NCI-H774 (cell line): ENCODE measurements at regions not wholly inside any gene's neighbourhood (a gene's known extent, or its start where the extent isn't known, plus 50 kb on each side); places are given as distances from the start of the nearest gene placed in this dataset.

ENCODE experiments used
- DNase-seq: peaks from one replicate; lab custom pipeline; 2025; lab: John Stamatoyannopoulos, UW

- DNase-seq, result no peak
Measured at GRCh38 chr1:83770319-83770661, 228.6 kb downstream of the TTLL7 start.

GRCh38 chr1:83769594-83770318 lies 229.2 kb downstream of the TTLL7 start:
- DNase-seq, result no peak

GRCh38 chr1:83769072-83769471 lies 229.9 kb downstream of the TTLL7 start:
- no peak for DNase-seq

- DNase-seq, result no peak
Measured at GRCh38 chr1:83766241-83766691, 232.7 kb downstream of the TTLL7 start.

- no peak for DNase-seq
Measured at GRCh38 chr1:83765125-83765524, 233.8 kb downstream of the TTLL7 start.

- DNase-seq, result no peak
Measured at GRCh38 chr1:83764209-83764608, 234.7 kb downstream of the TTLL7 start.

- no peak for DNase-seq
Measured at GRCh38 chr1:83763361-83764095, 235.4 kb downstream of the TTLL7 start.

- DNase-seq, result no peak
Measured at GRCh38 chr1:83762416-83762815, 236.5 kb downstream of the TTLL7 start.

- DNase-seq, result no peak
Measured at GRCh38 chr1:83762039-83762365, 236.9 kb downstream of the TTLL7 start.

- DNase-seq, result no peak
Measured at GRCh38 chr1:83761167-83762038, 237.5 kb downstream of the TTLL7 start.

- no peak for DNase-seq
Measured at GRCh38 chr1:83760226-83761021, 238.5 kb downstream of the TTLL7 start.

- no peak for DNase-seq
Measured at GRCh38 chr1:83756984-83757717, 241.8 kb downstream of the TTLL7 start.

GRCh38 chr1:83751602-83752001 lies 247.3 kb downstream of the TTLL7 start:
- no peak for DNase-seq

- no peak for DNase-seq
Measured at GRCh38 chr1:83750201-83750600, 248.7 kb downstream of the TTLL7 start.

GRCh38 chr1:83747853-83748482 lies 251.0 kb downstream of the TTLL7 start:
- DNase-seq, result no peak

- no peak for DNase-seq
Measured at GRCh38 chr1:83746234-83746633, 252.7 kb downstream of the TTLL7 start.

- DNase-seq, result no peak
Measured at GRCh38 chr1:83742446-83742845, 256.5 kb downstream of the TTLL7 start.

- no peak for DNase-seq
Measured at GRCh38 chr1:83741770-83742169, 257.2 kb downstream of the TTLL7 start.

- DNase-seq, result no peak
Measured at GRCh38 chr1:83741348-83741747, 257.6 kb downstream of the TTLL7 start.

- DNase-seq, result no peak
Measured at GRCh38 chr1:83735526-83735925, 263.4 kb downstream of the TTLL7 start.

GRCh38 chr1:83734420-83734819 lies 264.5 kb downstream of the TTLL7 start:
- no peak for DNase-seq
